ENCODE measurements at regions not wholly inside any gene's neighbourhood (a gene's known extent, or its start where the extent isn't known, plus 50 kb on each side); places are given as distances from the start of the nearest gene placed in this dataset.

GRCh38 chr1:58165073-58165472, 381.5 kb downstream of the OMA1 start:
- no peak for DNase-seq (ENCODE audit: insufficient read length, low spot score, missing footprints)
- no peaks in the 10 kb centered on the region for H3K27me3 ChIP-seq (ENCODE audit: insufficient read depth, low read length)
- no peaks in the 10 kb centered on the region for H3K4me1 ChIP-seq (ENCODE audit: insufficient read depth, low read length)
- H2AFZ ChIP-seq (ENCODE audit: low read length) = no peak overlapping the region
- no peak overlapping the region for H3K27ac ChIP-seq (ENCODE audit: low read depth, low read length)
- H3K36me3 ChIP-seq (ENCODE audit: insufficient read depth, low read length) = no peaks in the 10 kb centered on the region
- no peaks in the 10 kb centered on the region for H3K9me3 ChIP-seq (ENCODE audit: low read depth, low read length)
- no peaks in the 10 kb centered on the region for H3K79me2 ChIP-seq (ENCODE audit: insufficient read depth, low read length)
- no peaks in the 10 kb centered on the region for H4K20me1 ChIP-seq (ENCODE audit: insufficient read depth, low read length)
- no peak overlapping the region for H3K4me2 ChIP-seq (ENCODE audit: insufficient read depth, low read length)
- no peak for TF ChIP-seq CTCF (IDR thresholded peaks at IDR 0.05; ENCODE audit: extremely low read depth, low read depth, low read length)
- H3K4me3 ChIP-seq (ENCODE audit: insufficient read depth, low read length) = no peak overlapping the region

GRCh38 chr1:58162952-58163550, 383.5 kb downstream of the OMA1 start:
- Histone ChIP-seq H3K4me3 (ENCODE audit: insufficient read depth, low read length) (no peak overlapping the region), H3K4me2 (ENCODE audit: insufficient read depth, low read length) (no peak overlapping the region), H4K20me1 (ENCODE audit: insufficient read depth, low read length) (no peaks in the 10 kb centered on the region), H3K79me2 (ENCODE audit: insufficient read depth, low read length) (no peaks in the 10 kb centered on the region), H3K4me1 (ENCODE audit: insufficient read depth, low read length) (no peaks in the 10 kb centered on the region), H3K27me3 (ENCODE audit: insufficient read depth, low read length) (no peaks in the 10 kb centered on the region), H3K9me3 (ENCODE audit: low read depth, low read length) (no peaks in the 10 kb centered on the region), H3K27ac (ENCODE audit: low read depth, low read length) (no peak overlapping the region), H2AFZ (ENCODE audit: low read length) (no peak overlapping the region), H3K36me3 (ENCODE audit: insufficient read depth, low read length) (no peaks in the 10 kb centered on the region)
- DNase-seq (ENCODE audit: insufficient read length, low spot score, missing footprints) = no peak
- peak; percentile 84 for TF ChIP-seq CTCF (IDR thresholded peaks at IDR 0.05; ENCODE audit: extremely low read depth, low read depth, low read length)

GRCh38 chr1:58159434-58159830, 387.1 kb downstream of the OMA1 start:
- no peaks in the 10 kb centered on the region for H4K20me1 ChIP-seq (ENCODE audit: insufficient read depth, low read length)
- no peaks in the 10 kb centered on the region for H3K79me2 ChIP-seq (ENCODE audit: insufficient read depth, low read length)
- H3K4me1 ChIP-seq (ENCODE audit: insufficient read depth, low read length) = no peaks in the 10 kb centered on the region
- no peaks in the 10 kb centered on the region for H3K9me3 ChIP-seq (ENCODE audit: low read depth, low read length)
- H3K4me3 ChIP-seq (ENCODE audit: insufficient read depth, low read length) = no peak overlapping the region
- no peak overlapping the region for H3K4me2 ChIP-seq (ENCODE audit: insufficient read depth, low read length)
- no peak overlapping the region for H3K27ac ChIP-seq (ENCODE audit: low read depth, low read length)
- no peaks in the 10 kb centered on the region for H3K36me3 ChIP-seq (ENCODE audit: insufficient read depth, low read length)
- no peak overlapping the region for H2AFZ ChIP-seq (ENCODE audit: low read length)
- H3K27me3 ChIP-seq (ENCODE audit: insufficient read depth, low read length) = no peaks in the 10 kb centered on the region
- no peak for DNase-seq (ENCODE audit: insufficient read length, low spot score, missing footprints)
- TF ChIP-seq CTCF (IDR thresholded peaks at IDR 0.05; ENCODE audit: extremely low read depth, low read depth, low read length) = no peak

- no peaks in the 10 kb centered on the region for H3K36me3 ChIP-seq (ENCODE audit: insufficient read depth, low read length)
Measured at GRCh38 chr1:58158506-58159433, 387.8 kb downstream of the OMA1 start.

More at GRCh38 chr1:58158506-58159433, 387.8 kb downstream of the OMA1 start:
- Histone ChIP-seq H4K20me1 (ENCODE audit: insufficient read depth, low read length) (no peaks in the 10 kb centered on the region), H3K4me2 (ENCODE audit: insufficient read depth, low read length) (no peak overlapping the region), H3K27ac (ENCODE audit: low read depth, low read length) (no peak overlapping the region), H3K4me1 (ENCODE audit: insufficient read depth, low read length) (no peaks in the 10 kb centered on the region), H3K9me3 (ENCODE audit: low read depth, low read length) (no peaks in the 10 kb centered on the region), H3K79me2 (ENCODE audit: insufficient read depth, low read length) (no peaks in the 10 kb centered on the region), H3K27me3 (ENCODE audit: insufficient read depth, low read length) (no peaks in the 10 kb centered on the region), H3K4me3 (ENCODE audit: insufficient read depth, low read length) (no peak overlapping the region), H2AFZ (ENCODE audit: low read length) (no peak overlapping the region)
- TF ChIP-seq CTCF (IDR thresholded peaks at IDR 0.05; ENCODE audit: extremely low read depth, low read depth, low read length) = no peak
- DNase-seq (ENCODE audit: insufficient read length, low spot score, missing footprints) = no peak
